GM12878 (cell line): ENCODE measurements at regions not wholly inside any gene's neighbourhood (a gene's known extent, or its start where the extent isn't known, plus 50 kb on each side); places are given as distances from the start of the nearest gene placed in this dataset.

Experiments
- ATAC-seq: fragments of 200-7000 bp; cut with Tn5 transposase; 3 replicates; pipeline ENCODE4 v1.9.1; 2020; ENCODE audit warnings: mild to moderate bottlenecking, moderate library complexity
- BruUV-seq: library from RNA; stranded (reverse); fragments of 400-500 nt; replicated peaks from 2 replicates; lab custom pipeline; 2021; lab: Mats Ljungman, UMichigan
- CTCF ChIA-PET: fragments of 300-600 bp; sonication (Branson Sonifier 250); formaldehyde crosslinking; extraction: SDS; loops from one replicate; lab custom pipeline; 2021; ENCODE audit warnings: inconsistent platforms; lab: Yijun Ruan, JAX
- POLR2A ChIA-PET: fragments of 350-600 bp; formaldehyde crosslinking; extraction: SDS; loops from one replicate; lab custom pipeline; 2021; ENCODE audit warnings: inconsistent platforms; lab: Charles Lee
- RAD21 ChIA-PET: fragments of 300-600 bp; sonication (Branson Sonifier 250); formaldehyde crosslinking; loops from one replicate; lab custom pipeline; 2023; ENCODE audit warnings: antibody characterized with exemption; ENCODE audit not compliant: unreplicated experiment; lab: Charles Lee
- SMC1A ChIA-PET: fragments of 300-600 bp; sonication (Branson Sonifier 250); formaldehyde crosslinking; loops from one replicate; lab custom pipeline; 2023; ENCODE audit not compliant: unreplicated experiment, uncharacterized antibody; lab: Charles Lee
- DNase-seq: peaks from one replicate; pipeline ENCODE4 v3.0.0-alpha.2; 2011; ENCODE audit warnings: low read depth, low spot score
- FAIRE-seq: peaks from 3 replicates; lab custom pipeline; 2011; peaks lifted over from hg19 to GRCh38; lab: Jason Lieb, UNC
- H2AFZ ChIP-seq: 2 replicates; pipeline ENCODE4 v1.6.0; 2011; ENCODE audit warnings: low read depth, low read length, control low read depth; ENCODE audit not compliant: control insufficient read depth
- H3K27ac ChIP-seq: 2 replicates; pipeline ENCODE4 v1.5.1; 2011; ENCODE audit warnings: control low read depth; ENCODE audit not compliant: control insufficient read depth, insufficient read depth
- H3K27me3 ChIP-seq, 2 experiments: replicated peaks in 1 of 2; 2 replicates each; pipeline versions ENCODE4 v1.6.0 to v1.6.1; 2011; ENCODE audit warnings: low read length in 1 of 2; ENCODE audit not compliant: control insufficient read depth in 2 of 2, insufficient read depth in 2 of 2
- H3K36me3 ChIP-seq, 2 experiments: 2 replicates each; pipeline ENCODE4 v1.5.1; 2011; ENCODE audit warnings: low read length in 1 of 2; ENCODE audit not compliant: control insufficient read depth in 2 of 2, insufficient read depth in 2 of 2
- H3K4me1 ChIP-seq: 2 replicates; pipeline ENCODE4 v1.6.1; 2011; ENCODE audit warnings: mild to moderate bottlenecking, low read length, moderate library complexity, mixed read lengths; ENCODE audit not compliant: control insufficient read depth, insufficient read depth
- H3K4me2 ChIP-seq: 2 replicates; pipeline ENCODE4 v1.6.0; 2011; ENCODE audit warnings: control low read depth; ENCODE audit not compliant: control insufficient read depth, insufficient read depth
- H3K4me3 ChIP-seq: fragments of 200-600 bp; sonication (generic); 2 replicates; pipeline ENCODE4 v1.5.1; 2016
- H3K79me2 ChIP-seq: 2 replicates; pipeline ENCODE4 v1.6.0; 2011; ENCODE audit warnings: low read length; ENCODE audit not compliant: control insufficient read depth, insufficient read depth
- H3K9ac ChIP-seq: 2 replicates; pipeline ENCODE4 v1.8.0; 2011; ENCODE audit warnings: low read length, control low read depth, mixed read lengths; ENCODE audit not compliant: control insufficient read depth, insufficient read depth
- H3K9me3 ChIP-seq: replicated peaks from 3 replicates; pipeline ENCODE4 v1.5.1; 2011; ENCODE audit warnings: mild to moderate bottlenecking, low read length; ENCODE audit not compliant: control insufficient read depth, insufficient read depth
- H4K20me1 ChIP-seq: 2 replicates; pipeline ENCODE4 v1.6.0; 2011; ENCODE audit not compliant: control insufficient read depth, insufficient read depth
- CREM ChIP-seq: IDR thresholded peaks from 2 replicates; pipeline ENCODE4 v1.6.1; 2014; ENCODE audit warnings: antibody characterized with exemption, low read depth
- ETV6 ChIP-seq, 2 experiments: fragments of 450-650 bp in 1 of 2; IDR thresholded peaks in 1 of 2; conservative IDR thresholded peaks in 1 of 2; 2 replicates each; pipeline ENCODE4 v1.6.1; 2014; ENCODE audit warnings: antibody characterized with exemption in 1 of 2, borderline replicate concordance in 1 of 2, low read depth in 1 of 2, mild to moderate bottlenecking in 1 of 2, moderate library complexity in 1 of 2
- MXI1 ChIP-seq: fragments of 150-350 bp; IDR thresholded peaks from 2 replicates; pipeline ENCODE4 v1.6.1; 2011; ENCODE audit warnings: low read depth, mild to moderate bottlenecking, inconsistent platforms, low read length, improper control_type of control experiment
- MYB ChIP-seq: fragments of 150-350 bp; IDR thresholded peaks from 2 replicates; pipeline ENCODE4 v1.6.1; 2014; ENCODE audit warnings: mild to moderate bottlenecking, low read depth, low read length, borderline replicate concordance
- RB1 ChIP-seq: fragments of 450-650 bp; formaldehyde crosslinking; IDR thresholded peaks from 2 replicates; pipeline ENCODE4 v1.6.1; 2017; ENCODE audit warnings: mild to moderate bottlenecking, borderline replicate concordance
- YY1 ChIP-seq: IDR thresholded peaks from 2 replicates; pipeline ENCODE4 v1.6.1; 2011; ENCODE audit warnings: low read depth, mild to moderate bottlenecking, low read length
- ZSCAN29 ChIP-seq: fragments of 450-650 bp; IDR thresholded peaks from 2 replicates; pipeline ENCODE4 v1.6.1; 2017; ENCODE audit warnings: mild to moderate bottlenecking, moderate library complexity
- WGBS: methylation state at CpG from one replicate; pipeline ENCODE4 v1.1.6; 2016; ENCODE audit warnings: low lambda C conversion rate; ENCODE audit not compliant: insufficient replicate concordance, insufficient coverage; ENCODE audit errors: missing lambda C conversion rate; 5-methylcytosine and 5-hydroxymethylcytosine counted together
- in situ Hi-C: fragments of 300-500 bp; cut with MboI; formaldehyde crosslinking; loops from 9 replicates; pipeline ENCODE4 v1.14.3; 2018; ENCODE audit warnings: mixed read lengths
- intact Hi-C: fragments of 100-400 bp; cut with micrococcal nuclease; formaldehyde crosslinking; loops from one replicate; pipeline ENCODE4 v1.14.2; 2022; ENCODE audit not compliant: unreplicated experiment
- TF ChIP-seq, protein P1 (sequence below): IDR thresholded peaks from 2 replicates; pipeline ENCODE4 v1.6.1; 2012; ENCODE audit warnings: mild to moderate bottlenecking, low read depth, low read length
- TF ChIP-seq, protein P2 (sequence below): IDR thresholded peaks from 2 replicates; pipeline ENCODE4 v1.6.1; 2011; ENCODE audit warnings: mild to moderate bottlenecking, low read depth, low read length, moderate library complexity; ENCODE audit not compliant: insufficient replicate concordance
- TF ChIP-seq, protein P3 (sequence below): fragments of 450-650 bp; IDR thresholded peaks from 2 replicates; pipeline ENCODE4 v1.6.1; 2017; ENCODE audit warnings: low read depth, mild to moderate bottlenecking, moderate library complexity
- TF ChIP-seq, protein P4 (sequence below): IDR thresholded peaks from 2 replicates; pipeline ENCODE4 v1.6.1; 2012; ENCODE audit warnings: low read depth, low read length, improper control_type of control experiment
- TF ChIP-seq, protein P5 (sequence below): fragments of 450-650 bp; formaldehyde crosslinking; IDR thresholded peaks from 2 replicates; pipeline ENCODE4 v1.5.0; 2022; ENCODE audit warnings: mild to moderate bottlenecking, missing genetic modification characterization

DNA sequence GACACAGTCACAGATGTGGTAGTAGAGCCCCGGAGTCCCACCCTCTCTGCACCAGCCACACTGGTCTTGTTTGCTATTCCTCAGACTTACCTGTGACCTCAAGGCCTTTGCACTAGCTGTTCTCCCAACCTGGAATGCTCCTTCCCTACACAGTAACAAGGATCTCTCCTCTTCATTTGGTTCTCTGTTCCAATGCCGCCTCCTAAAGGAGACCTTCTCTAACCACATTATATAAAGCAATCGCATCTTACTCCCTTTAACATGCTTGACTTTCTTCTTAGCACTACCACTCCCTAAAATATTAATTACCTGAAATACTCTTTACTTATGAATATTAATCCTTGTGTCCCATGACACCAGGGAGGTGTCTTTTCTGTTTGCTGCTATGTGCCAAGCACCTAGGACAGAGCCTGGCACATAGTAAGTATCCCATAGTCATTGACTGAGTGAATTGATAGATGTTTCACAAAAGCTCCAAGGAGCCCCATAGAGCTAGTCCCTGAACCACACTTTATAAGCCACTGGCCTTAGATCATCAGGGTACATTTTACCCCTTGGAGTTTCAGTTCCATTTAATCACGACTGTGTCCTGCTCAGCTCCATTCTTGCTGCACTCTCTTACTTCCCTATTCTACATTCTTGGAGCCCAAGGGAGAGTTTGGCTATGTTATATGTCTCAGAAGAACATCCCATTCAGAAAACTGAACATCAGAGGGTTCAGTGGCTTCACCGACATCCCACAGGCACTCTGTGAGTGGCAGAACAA lies 312.7 kb downstream of the RAB28 start:
- H3K4me1 ChIP-seq: no peaks in the 10 kb centered on the region
- ChIA-PET POLR2A (no interaction called here), CTCF (no interaction called here), SMC1A (no interaction called here), RAD21 (no interaction called here)
- H2AFZ ChIP-seq: no peak overlapping the region
- in situ Hi-C loops: no loop called here
- no peak overlapping the region for H3K9ac ChIP-seq
- no peak overlapping the region for H3K4me2 ChIP-seq
- no peak overlapping the region for H3K4me3 ChIP-seq
- no TSS peak for BruUV-seq
- H3K9me3 ChIP-seq: no peaks in the 10 kb centered on the region
- no peak overlapping the region for H3K27ac ChIP-seq
- H4K20me1 ChIP-seq: no peaks in the 10 kb centered on the region
- FAIRE-seq: no peak
- intact Hi-C loops: no loop called here
- peak; percentile 32; the same call in 2 of the 3 replicates for ATAC-seq
- DNase-seq: no peak
- 75% methylated on average over 5 of the region's 5 CpGs for WGBS
- H3K27me3 ChIP-seq: no peaks in the 10 kb centered on the region
- no peaks in the 10 kb centered on the region for H3K36me3 ChIP-seq
- no peaks in the 10 kb centered on the region for H3K79me2 ChIP-seq
- TF ChIP-seq CREM (no peak), MXI1 (no peak), YY1 (no peak), MYB (no peak), ETV6 (conservative IDR thresholded peaks at IDR 0.05 in 1 of 2, IDR thresholded peaks at IDR 0.05 in 1 of 2; ENCODE audit: borderline replicate concordance in 1 of 2, low read depth in 1 of 2) (no peak), RB1 (no peak), ZSCAN29 (no peak)
- TF ChIP-seq, protein P1, sequence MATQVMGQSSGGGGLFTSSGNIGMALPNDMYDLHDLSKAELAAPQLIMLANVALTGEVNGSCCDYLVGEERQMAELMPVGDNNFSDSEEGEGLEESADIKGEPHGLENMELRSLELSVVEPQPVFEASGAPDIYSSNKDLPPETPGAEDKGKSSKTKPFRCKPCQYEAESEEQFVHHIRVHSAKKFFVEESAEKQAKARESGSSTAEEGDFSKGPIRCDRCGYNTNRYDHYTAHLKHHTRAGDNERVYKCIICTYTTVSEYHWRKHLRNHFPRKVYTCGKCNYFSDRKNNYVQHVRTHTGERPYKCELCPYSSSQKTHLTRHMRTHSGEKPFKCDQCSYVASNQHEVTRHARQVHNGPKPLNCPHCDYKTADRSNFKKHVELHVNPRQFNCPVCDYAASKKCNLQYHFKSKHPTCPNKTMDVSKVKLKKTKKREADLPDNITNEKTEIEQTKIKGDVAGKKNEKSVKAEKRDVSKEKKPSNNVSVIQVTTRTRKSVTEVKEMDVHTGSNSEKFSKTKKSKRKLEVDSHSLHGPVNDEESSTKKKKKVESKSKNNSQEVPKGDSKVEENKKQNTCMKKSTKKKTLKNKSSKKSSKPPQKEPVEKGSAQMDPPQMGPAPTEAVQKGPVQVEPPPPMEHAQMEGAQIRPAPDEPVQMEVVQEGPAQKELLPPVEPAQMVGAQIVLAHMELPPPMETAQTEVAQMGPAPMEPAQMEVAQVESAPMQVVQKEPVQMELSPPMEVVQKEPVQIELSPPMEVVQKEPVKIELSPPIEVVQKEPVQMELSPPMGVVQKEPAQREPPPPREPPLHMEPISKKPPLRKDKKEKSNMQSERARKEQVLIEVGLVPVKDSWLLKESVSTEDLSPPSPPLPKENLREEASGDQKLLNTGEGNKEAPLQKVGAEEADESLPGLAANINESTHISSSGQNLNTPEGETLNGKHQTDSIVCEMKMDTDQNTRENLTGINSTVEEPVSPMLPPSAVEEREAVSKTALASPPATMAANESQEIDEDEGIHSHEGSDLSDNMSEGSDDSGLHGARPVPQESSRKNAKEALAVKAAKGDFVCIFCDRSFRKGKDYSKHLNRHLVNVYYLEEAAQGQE: no peak
- TF ChIP-seq, protein P2, sequence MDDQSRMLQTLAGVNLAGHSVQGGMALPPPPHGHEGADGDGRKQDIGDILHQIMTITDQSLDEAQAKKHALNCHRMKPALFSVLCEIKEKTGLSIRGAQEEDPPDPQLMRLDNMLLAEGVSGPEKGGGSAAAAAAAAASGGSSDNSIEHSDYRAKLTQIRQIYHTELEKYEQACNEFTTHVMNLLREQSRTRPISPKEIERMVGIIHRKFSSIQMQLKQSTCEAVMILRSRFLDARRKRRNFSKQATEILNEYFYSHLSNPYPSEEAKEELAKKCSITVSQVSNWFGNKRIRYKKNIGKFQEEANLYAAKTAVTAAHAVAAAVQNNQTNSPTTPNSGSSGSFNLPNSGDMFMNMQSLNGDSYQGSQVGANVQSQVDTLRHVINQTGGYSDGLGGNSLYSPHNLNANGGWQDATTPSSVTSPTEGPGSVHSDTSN: no peak
- TF ChIP-seq, protein P3, sequence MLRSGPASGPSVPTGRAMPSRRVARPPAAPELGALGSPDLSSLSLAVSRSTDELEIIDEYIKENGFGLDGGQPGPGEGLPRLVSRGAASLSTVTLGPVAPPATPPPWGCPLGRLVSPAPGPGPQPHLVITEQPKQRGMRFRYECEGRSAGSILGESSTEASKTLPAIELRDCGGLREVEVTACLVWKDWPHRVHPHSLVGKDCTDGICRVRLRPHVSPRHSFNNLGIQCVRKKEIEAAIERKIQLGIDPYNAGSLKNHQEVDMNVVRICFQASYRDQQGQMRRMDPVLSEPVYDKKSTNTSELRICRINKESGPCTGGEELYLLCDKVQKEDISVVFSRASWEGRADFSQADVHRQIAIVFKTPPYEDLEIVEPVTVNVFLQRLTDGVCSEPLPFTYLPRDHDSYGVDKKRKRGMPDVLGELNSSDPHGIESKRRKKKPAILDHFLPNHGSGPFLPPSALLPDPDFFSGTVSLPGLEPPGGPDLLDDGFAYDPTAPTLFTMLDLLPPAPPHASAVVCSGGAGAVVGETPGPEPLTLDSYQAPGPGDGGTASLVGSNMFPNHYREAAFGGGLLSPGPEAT: no peak
- TF ChIP-seq, protein P4, sequence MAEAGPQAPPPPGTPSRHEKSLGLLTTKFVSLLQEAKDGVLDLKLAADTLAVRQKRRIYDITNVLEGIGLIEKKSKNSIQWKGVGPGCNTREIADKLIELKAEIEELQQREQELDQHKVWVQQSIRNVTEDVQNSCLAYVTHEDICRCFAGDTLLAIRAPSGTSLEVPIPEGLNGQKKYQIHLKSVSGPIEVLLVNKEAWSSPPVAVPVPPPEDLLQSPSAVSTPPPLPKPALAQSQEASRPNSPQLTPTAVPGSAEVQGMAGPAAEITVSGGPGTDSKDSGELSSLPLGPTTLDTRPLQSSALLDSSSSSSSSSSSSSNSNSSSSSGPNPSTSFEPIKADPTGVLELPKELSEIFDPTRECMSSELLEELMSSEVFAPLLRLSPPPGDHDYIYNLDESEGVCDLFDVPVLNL: no peak
- TF ChIP-seq, protein P5, sequence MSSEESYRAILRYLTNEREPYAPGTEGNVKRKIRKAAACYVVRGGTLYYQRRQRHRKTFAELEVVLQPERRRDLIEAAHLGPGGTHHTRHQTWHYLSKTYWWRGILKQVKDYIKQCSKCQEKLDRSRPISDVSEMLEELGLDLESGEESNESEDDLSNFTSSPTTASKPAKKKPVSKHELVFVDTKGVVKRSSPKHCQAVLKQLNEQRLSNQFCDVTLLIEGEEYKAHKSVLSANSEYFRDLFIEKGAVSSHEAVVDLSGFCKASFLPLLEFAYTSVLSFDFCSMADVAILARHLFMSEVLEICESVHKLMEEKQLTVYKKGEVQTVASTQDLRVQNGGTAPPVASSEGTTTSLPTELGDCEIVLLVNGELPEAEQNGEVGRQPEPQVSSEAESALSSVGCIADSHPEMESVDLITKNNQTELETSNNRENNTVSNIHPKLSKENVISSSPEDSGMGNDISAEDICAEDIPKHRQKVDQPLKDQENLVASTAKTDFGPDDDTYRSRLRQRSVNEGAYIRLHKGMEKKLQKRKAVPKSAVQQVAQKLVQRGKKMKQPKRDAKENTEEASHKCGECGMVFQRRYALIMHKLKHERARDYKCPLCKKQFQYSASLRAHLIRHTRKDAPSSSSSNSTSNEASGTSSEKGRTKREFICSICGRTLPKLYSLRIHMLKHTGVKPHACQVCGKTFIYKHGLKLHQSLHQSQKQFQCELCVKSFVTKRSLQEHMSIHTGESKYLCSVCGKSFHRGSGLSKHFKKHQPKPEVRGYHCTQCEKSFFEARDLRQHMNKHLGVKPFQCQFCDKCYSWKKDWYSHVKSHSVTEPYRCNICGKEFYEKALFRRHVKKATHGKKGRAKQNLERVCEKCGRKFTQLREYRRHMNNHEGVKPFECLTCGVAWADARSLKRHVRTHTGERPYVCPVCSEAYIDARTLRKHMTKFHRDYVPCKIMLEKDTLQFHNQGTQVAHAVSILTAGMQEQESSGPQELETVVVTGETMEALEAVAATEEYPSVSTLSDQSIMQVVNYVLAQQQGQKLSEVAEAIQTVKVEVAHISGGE (CRISPR knock-in tag): no peak
